RWPE2 (cell line): ENCODE measurements at regions not wholly inside any gene's neighbourhood (a gene's known extent, or its start where the extent isn't known, plus 50 kb on each side); places are given as distances from the start of the nearest gene placed in this dataset.
"Not testable (repeated sequence)": the region's sequence is repeated elsewhere in the genome, so short reads cannot be mapped to it uniquely, and the experiment has no call there.

ENCODE experiments used
- ATAC-seq: fragments of 200-7000 bp; cut with Tn5 transposase; 3 replicates; pipeline ENCODE4 v1.9.1; 2021; ENCODE audit warnings: low read depth
- DNase-seq: peaks from one replicate; pipeline ENCODE4 v3.0.0-alpha.2; 2020; ENCODE audit warnings: low spot score
- H3K27ac ChIP-seq: fragments of 450-650 bp; 2 replicates; pipeline ENCODE4 v1.5.1; 2017; ENCODE audit warnings: mild to moderate bottlenecking; ENCODE audit not compliant: poor library complexity, severe bottlenecking
- H3K27me3 ChIP-seq: fragments of 250-450 bp; sonication (Bioruptor Pico); 2 replicates; pipeline ENCODE4 v1.5.1; 2021; ENCODE audit warnings: mild to moderate bottlenecking, moderate library complexity; ENCODE audit not compliant: insufficient read depth, poor library complexity, severe bottlenecking
- H3K36me3 ChIP-seq: fragments of 250-450 bp; sonication (Bioruptor Pico); 2 replicates; pipeline ENCODE4 v1.5.1; 2020; ENCODE audit warnings: low read depth, mild to moderate bottlenecking, moderate library complexity
- H3K4me1 ChIP-seq: fragments of 250-450 bp; sonication (Bioruptor Pico); 2 replicates; pipeline ENCODE4 v1.5.1; 2021; ENCODE audit warnings: mild to moderate bottlenecking, moderate library complexity; ENCODE audit not compliant: insufficient read depth, poor library complexity, severe bottlenecking
- H3K4me3 ChIP-seq: fragments of 250-450 bp; sonication (Bioruptor Pico); 2 replicates; pipeline ENCODE4 v1.5.1; 2021; ENCODE audit warnings: mild to moderate bottlenecking, moderate library complexity; ENCODE audit not compliant: severe bottlenecking
- H3K9me3 ChIP-seq: fragments of 250-450 bp; sonication (Bioruptor Pico); 2 replicates; pipeline ENCODE4 v1.5.1; 2021; ENCODE audit warnings: mild to moderate bottlenecking, moderate library complexity; ENCODE audit not compliant: severe bottlenecking
- CTCF ChIP-seq: fragments of 450-650 bp; IDR thresholded peaks from one replicate; pipeline ENCODE4 v1.5.1; 2017; ENCODE audit warnings: mild to moderate bottlenecking, moderate library complexity; ENCODE audit not compliant: poor library complexity, severe bottlenecking

- no peak for TF ChIP-seq CTCF
- DNase-seq (no peak), ATAC-seq (no peak)
- H3K36me3 ChIP-seq = no peaks in the 10 kb centered on the region
- no peaks in the 10 kb centered on the region for H3K4me1 ChIP-seq
- no peak overlapping the region for H3K27ac ChIP-seq
- no peaks in the 10 kb centered on the region for H3K27me3 ChIP-seq
- no peak overlapping the region for H3K4me3 ChIP-seq
- H3K9me3 ChIP-seq = no peaks in the 10 kb centered on the region
These were observed 580.9 kb downstream of the SOX5 start for GRCh38 chr12:23368590-23368989.

DNA sequence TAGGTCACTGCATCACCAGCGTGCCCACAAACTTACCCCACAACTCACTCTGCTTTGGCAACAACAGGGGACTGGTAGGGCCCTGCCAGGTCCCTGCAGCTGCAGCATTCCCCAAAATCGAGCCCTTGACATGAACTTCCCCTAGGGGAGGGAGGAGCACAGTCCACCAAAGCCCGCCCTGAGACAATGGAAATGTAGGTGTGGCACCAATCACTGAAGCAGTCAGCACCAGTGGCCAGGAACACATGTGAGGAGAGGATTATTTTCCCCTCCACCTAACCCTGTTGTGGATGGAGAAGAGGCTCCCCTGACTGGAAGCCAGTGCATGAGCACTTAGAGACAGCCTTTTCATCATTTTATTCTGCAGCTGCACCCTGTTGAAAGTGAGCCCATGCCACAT, 573.8 kb downstream of the SOX5 start:
- no peak for ATAC-seq
- no peak overlapping the region for H3K27ac ChIP-seq
- no peaks in the 10 kb centered on the region for H3K4me1 ChIP-seq
- H3K9me3 ChIP-seq = no peaks in the 10 kb centered on the region
- H3K36me3 ChIP-seq = no peaks in the 10 kb centered on the region
- no peak overlapping the region for H3K4me3 ChIP-seq
- no peak for TF ChIP-seq CTCF
- H3K27me3 ChIP-seq = no peaks in the 10 kb centered on the region
- no peak for DNase-seq

DNA sequence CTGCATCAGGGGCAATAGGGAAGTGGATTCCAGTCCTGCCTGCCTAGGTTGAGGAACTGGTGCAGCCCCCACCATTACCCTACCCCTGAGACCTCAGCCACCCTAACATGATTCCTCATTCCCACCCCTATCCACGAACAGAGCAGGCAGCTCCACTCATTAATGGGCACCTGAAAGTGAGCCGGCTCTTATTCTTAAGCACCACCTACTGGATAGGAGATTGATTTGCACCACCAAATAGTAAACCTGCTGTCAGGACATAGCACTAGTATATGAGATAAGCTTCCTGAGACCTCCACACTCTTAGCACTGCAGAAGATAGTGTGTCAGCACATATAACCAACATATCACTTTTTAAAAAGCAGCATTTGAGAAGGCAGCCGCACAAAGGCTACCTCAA, 573.2 kb downstream of the SOX5 start:
- H3K27ac ChIP-seq = no peak overlapping the region
- no peak for DNase-seq
- no peak overlapping the region for H3K4me3 ChIP-seq
- H3K4me1 ChIP-seq = no peaks in the 10 kb centered on the region
- no peaks in the 10 kb centered on the region for H3K27me3 ChIP-seq
- TF ChIP-seq CTCF = no peak
- no peaks in the 10 kb centered on the region for H3K9me3 ChIP-seq
- no peak for ATAC-seq
- no peaks in the 10 kb centered on the region for H3K36me3 ChIP-seq

DNA sequence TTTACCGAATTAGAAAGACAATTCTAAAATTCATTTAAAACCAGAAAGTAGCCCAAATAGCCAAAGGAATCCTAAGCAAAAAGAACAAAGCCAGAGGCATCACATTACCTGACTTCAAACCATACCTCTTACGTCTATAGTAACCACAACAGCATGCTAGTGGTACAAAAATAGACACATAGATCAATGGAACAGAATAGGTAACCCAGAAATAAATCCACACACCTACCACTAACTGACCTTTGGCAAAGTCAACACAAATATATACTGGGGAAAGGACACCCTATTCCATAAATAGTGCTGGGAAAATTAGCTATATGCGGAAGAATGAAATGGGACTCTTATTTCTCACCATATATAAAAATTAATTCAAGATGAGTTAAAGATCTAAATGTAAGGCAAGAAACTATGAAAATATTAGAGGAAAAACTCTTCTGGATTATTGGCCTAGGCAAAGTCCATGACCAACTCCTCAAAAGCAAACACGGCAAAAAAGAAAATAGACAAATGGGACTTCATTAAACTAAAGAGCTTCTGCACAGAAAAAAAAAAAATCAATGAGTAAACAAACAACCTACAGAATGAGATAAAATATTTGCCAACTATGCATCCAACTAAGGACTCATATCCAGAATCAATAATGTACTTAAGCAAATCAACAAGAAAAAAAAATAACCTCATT, 568.9 kb downstream of the SOX5 start:
- ATAC-seq = no peak
- no peak for TF ChIP-seq CTCF
- Histone ChIP-seq H3K4me1 (no peaks in the 10 kb centered on the region), H3K36me3 (no peaks in the 10 kb centered on the region), H3K27me3 (no peaks in the 10 kb centered on the region), H3K27ac (no peak overlapping the region), H3K9me3 (no peaks in the 10 kb centered on the region), H3K4me3 (no peak overlapping the region)
- DNase-seq = no peak

DNA sequence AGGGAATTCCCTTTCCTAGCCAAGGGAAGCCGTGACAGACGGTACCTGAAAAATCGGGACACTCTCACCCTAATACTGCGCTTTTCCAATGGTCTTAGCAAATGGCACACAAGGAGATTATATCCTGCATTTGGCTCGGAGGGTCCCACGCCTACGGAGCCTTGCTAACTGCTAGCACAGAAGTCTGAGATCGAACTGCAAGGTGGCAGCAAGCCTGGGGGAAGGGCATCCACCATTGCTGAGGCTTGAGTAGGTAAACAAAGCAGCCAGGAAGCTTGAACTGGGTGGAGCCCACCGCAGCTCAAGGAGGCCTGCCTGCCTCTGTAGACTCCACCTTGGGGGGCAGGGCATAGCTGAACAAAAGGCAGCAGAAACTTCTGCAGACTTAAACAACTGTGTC, 560.6 kb downstream of the SOX5 start:
- H3K4me1 ChIP-seq, H3K9me3 ChIP-seq, H3K36me3 ChIP-seq, H3K27ac ChIP-seq, ATAC-seq, DNase-seq, H3K27me3 ChIP-seq, H3K4me3 ChIP-seq: not testable (repeated sequence)

DNA sequence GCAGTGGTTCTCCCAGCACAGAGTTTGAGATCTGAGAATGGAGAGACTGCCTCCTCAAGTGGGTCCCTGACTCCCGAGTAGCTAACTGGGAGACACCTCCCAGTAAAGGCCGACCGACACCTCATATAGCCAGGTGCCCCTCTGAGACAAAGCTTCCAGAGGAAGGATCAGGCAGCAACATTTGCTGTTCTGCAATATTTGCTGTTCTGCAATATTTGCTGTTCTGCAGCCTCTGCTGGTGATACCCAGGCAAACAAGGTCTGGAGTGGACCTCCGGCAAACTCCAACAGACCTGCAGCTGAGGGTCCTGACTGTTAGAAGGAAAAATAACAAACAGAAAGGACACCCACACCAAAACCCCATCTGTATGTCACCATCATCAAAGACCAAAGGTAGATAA, 560.2 kb downstream of the SOX5 start:
- not testable (repeated sequence) for H3K4me3 ChIP-seq, H3K4me1 ChIP-seq, H3K27ac ChIP-seq, ATAC-seq, H3K9me3 ChIP-seq, H3K27me3 ChIP-seq, DNase-seq, H3K36me3 ChIP-seq
